ENCODE measurements at regions not wholly inside any gene's neighbourhood (a gene's known extent, or its start where the extent isn't known, plus 50 kb on each side); places are given as distances from the start of the nearest gene placed in this dataset.

DNA sequence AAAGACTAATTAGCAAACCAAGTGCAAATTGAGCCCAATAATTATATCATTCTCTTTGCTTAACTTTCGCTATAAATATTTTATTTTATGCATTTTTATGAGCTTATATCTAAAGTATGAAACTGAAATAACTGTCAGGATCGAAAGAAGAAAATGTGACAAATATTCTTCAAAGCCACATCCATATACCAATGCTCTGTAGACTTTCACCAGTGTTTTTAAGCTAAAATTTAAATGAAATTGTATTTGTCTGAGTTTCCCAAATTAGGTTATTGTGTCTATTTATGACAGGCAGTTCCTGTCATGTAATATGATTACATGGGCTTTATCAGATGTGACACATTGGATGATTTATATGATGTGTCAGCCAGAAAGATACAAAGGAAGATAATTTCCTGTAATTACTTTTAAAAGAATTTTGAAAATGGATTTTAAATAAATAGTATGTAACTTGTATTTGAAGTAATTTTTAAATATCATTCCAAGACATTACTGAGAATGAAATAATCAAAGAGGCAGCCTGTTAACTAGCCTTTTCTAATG lies 317.9 kb upstream of the KLF6 start:
- peak; percentile 35; the same call in 1 of the 2 replicates for TF ChIP-seq GATA2 (IDR thresholded peaks at IDR 0.05; ENCODE audit: low read depth, low read length)
- peak; percentile 89 for TF ChIP-seq GATA3 (IDR thresholded peaks at IDR 0.05; ENCODE audit: low read depth, low read length)

Measured in SH-SY5Y (cell line).